HG02571 (cell line): ENCODE measurements at regions not wholly inside any gene's neighbourhood (a gene's known extent, or its start where the extent isn't known, plus 50 kb on each side); places are given as distances from the start of the nearest gene placed in this dataset.
"Not testable (repeated sequence)": the region's sequence is repeated elsewhere in the genome, so short reads cannot be mapped to it uniquely, and the experiment has no call there.

ENCODE experiments used
- ATAC-seq: cut with Tn5 transposase; IDR thresholded peaks from one replicate; pipeline ENCODE4 v1.9.1; 2021; ENCODE audit warnings: mild to moderate bottlenecking, moderate library complexity; ENCODE audit not compliant: unreplicated experiment

- ATAC-seq: no peak
Measured at GRCh38 chr1:88474555-88475304, 209.3 kb upstream of the PKN2 start.

DNA sequence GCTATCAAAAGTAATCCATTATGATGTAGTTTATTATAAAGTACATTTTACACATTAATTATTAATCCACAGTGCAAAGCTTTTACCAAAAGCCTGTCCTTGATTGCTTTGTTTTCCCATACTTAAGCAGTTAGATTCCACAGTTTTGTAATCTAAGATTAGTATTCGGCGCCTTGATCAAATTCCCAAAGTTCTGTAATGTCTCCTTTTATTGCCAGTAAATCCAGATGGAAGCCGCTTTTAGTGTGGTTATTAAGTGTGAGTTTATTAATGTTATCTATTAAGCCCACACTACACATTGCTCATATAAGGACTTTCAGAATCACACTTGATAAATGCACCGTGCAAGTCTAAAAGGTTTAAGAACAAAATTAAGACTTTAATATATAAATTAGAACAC is 199.2 kb upstream of the PKN2 start:
- ATAC-seq: no peak

GRCh38 chr1:88488237-88488636 is 195.8 kb upstream of the PKN2 start:
- no peak for ATAC-seq

DNA sequence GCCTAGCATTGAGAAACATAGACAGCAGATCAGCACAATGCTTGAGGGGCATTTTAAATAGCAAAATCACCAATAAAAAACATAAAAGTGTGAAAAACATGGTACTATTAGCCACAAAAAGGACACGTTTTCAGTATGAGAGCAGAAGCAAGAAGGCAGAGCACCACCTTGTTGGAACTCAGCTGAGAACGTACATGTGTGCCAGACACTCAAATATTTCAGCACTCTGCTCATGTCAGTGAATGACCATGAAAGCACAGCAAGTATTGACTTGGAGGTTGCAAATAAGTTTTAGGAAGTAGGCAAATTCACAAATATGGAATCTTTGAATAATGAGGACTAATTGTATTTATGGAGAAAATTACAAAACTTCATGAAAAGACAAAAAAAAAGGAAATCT is 193.4 kb upstream of the PKN2 start:
- no peak for ATAC-seq

GRCh38 chr1:88499671-88500070 is 184.4 kb upstream of the PKN2 start:
- ATAC-seq: no peak

- ATAC-seq: no peak
Measured at GRCh38 chr1:88502886-88503285, 181.2 kb upstream of the PKN2 start.

DNA sequence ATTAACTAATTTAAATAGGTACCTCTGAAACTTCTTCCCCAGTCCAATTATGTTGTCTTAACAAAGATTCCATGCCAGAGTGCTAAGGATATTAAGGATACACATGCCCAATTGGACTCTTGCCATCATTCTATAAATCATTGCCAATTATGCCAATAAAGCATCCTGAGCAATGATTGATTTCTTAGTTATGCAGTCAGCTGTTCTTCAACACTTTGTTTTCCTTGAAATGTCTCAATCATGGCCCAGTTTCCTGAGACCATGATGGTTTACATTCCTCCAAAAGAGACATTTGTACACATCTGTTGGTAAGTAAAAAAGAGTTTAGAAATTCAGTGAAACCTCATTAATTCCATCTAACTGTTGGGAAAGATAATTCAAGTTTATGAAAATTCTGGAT is 180.4 kb upstream of the PKN2 start:
- ATAC-seq: no peak

DNA sequence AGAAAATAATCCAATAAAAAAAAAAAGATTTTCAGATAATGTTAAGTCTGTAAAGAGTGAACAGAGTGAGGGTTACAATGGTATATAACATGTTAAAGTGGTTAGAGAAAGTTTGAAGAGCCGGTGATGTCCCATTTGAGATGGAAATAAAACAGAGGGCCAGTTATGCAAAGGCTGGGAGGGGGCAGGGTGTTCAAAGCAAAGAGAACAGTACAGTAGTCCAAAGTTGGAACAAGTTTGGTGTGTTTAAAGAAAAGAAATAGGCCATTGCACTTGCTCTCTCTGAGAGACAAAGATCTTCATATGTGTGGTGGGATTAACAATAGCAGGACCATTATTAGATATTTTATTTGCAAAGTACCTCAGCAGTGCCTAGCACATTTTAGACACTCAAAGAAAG is 179.5 kb upstream of the PKN2 start:
- no peak for ATAC-seq

DNA sequence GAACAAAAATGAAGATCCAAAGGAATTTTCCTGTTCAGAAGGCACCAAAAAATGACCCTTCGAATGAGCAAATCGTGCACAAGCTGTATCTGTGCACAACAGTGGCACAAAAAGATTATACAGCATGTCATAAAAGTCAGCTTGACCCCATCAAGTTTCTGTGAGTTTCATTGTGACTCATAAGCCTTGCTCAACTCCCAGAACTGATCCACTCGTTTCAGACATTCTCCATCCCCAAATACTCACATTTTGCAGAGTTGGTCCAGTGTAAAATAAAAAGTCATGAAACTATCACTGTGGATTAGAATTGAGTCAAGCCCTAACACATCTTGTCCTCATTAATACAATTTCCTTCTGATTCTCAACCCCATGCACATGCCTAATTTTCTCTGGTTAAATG is 174.7 kb upstream of the PKN2 start:
- ATAC-seq: no peak

DNA sequence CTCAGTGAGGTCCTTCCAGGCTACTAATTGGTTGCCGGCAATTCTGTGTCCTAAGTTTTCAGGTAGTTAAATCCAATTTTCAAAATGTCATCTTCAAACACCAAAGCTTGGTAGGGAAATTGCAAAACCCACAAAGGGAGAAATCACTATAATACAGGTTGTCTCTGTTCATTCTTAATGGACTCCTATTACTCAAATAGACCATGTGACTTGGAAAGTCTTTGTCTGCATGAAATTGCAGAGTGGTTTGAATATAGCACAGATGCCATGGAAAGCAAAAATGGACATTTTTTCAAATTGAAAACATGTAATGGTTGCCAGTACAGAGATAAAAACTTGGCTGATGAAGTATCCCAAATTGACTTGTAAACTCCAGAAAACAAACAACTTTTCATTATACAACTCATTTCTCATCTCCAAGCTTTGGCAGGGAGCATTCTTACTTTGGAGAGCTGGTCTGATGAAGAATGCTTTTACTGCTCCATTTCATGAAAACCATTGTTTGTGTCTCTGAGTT is 169.5 kb upstream of the PKN2 start:
- no peak for ATAC-seq

- not testable (repeated sequence) for ATAC-seq
Measured at GRCh38 chr1:88517499-88517898, 166.6 kb upstream of the PKN2 start.

DNA sequence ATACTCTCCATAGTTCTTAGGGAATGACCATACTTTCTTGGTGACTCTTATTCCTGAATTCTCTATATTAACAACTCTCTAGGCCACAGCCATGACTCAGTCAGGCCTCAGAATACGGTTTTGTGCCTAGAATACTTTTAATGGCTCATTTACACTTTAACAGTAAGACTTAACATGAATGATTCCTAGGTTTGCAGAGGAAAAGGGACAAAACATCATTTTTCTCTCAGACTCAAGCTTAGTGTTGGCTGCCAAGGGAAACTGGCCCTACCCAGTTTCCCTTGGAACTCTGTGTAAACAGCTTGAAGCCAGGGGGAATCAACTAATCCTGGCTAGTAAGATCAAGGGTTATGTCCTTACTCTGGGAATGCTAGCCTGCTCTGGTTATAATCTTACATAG is 164.9 kb upstream of the PKN2 start:
- no peak for ATAC-seq

DNA sequence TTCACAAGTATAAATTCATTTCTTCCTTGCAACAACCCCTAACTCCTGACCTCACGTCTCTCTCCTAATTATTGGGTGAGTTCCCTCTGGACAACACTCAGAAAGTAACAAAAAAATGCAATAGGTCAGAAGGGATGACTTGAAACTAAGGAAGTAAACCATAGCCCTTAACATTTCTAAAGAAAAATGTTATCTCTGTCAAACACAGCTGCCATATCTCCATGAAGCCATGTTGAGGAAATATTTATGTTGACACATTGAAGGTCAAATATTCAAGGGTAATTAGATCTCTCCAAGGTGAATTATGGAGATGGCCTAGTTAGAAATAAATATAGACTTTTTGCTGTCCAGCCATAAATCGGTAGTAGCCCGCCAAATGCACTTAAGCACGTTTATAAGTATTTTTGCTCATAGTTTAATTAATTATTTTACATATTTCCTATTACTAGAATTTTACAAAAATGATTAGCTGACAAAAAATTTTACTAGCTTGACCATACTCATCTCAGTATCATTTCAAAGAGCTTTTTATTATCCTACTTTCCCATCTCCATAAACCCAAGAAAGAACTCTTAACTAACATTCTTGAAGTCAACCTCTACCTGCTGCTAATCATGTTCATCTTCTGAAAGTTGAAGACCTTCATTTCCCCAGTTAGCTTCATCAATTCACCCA is 160.1 kb upstream of the PKN2 start:
- ATAC-seq: no peak

DNA sequence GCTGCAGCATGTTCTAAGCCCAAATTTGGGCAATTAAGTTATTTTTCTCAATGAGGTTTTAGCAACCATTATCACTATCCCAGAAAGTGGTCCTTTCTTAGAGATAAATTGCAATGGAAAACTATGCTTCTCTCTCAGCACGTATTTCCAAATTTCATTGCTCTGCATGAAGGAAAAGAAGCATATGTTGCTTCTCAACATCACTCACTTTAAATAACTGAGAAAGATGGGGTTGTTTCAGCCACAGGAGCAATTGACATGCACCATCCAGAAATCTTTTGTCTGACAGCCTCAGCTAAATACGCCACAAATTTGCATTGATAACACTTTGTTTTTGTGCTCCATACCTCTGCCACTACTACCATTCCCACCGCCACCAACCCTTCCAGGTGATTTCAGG is 157.6 kb upstream of the PKN2 start:
- ATAC-seq: no peak

- ATAC-seq: no peak
Measured at GRCh38 chr1:88528792-88529191, 155.3 kb upstream of the PKN2 start.

DNA sequence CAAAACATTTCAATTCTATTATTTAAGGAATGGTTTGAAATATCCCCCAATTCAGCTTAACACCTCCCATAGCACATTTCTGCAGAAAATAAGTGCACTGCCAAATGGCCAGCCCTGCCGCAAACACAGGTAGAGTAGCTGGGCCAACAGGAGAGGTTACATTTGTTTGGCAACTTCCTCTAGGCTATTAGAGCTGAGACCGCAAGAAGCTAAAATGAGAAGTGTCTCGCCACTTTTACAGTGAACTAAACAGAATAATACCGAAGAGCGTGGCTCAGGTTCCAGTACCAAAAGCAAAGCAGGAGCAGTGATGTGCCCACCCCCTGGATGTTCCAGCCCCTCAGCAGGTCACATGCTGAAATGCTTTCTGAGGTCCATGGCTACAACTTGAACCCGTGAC is 154.5 kb upstream of the PKN2 start:
- no peak for ATAC-seq

DNA sequence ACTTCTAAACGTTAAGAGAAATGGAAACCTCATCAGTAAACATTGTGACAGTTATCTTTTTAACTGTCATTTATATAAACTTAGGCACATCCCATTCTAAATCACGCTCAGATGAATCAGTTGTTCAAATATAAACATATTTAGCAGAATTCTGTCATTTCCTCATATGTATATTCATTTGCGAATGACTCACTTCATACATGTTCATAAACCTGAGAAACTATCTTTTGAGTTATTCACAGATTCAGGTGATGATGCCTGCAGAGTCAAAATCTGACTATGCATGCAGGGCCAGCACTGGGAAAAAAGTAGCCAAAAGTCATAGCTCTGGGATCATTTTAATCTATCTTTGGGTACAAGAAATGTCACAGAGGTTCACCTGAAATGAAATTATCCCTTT is 153.8 kb upstream of the PKN2 start:
- no peak for ATAC-seq

DNA sequence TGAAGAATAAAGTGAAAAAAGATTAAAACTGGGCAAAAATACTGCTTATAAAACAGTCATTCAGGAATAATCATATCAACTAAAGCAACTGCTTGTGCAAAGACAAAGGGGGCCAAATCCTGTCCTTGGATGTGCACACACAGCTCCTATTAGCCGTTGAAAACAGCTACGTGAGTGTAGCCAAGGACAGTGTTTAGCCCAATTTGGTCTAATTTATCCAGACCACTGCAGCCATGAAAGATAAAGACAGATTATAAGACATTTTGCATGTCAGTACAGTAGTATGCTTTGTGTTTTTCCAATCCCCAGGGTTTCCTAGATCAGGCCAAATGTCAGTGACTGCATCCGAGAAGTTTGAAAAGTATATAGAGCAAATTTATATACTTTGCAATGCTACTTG is 146.3 kb upstream of the PKN2 start:
- no peak for ATAC-seq

- ATAC-seq: no peak
Measured at GRCh38 chr1:88538222-88538899, 145.7 kb upstream of the PKN2 start.

GRCh38 chr1:88540255-88540654 is 143.8 kb upstream of the PKN2 start:
- no peak for ATAC-seq

- no peak for ATAC-seq
Measured at GRCh38 chr1:88541596-88541995, 142.5 kb upstream of the PKN2 start.

GRCh38 chr1:88544195-88544594 is 139.9 kb upstream of the PKN2 start:
- ATAC-seq: no peak
